K562 (cell line): ENCODE measurements at regions not wholly inside any gene's neighbourhood (a gene's known extent, or its start where the extent isn't known, plus 50 kb on each side); places are given as distances from the start of the nearest gene placed in this dataset.

Source experiments
- CTCF ChIP-seq, 3 experiments: IDR thresholded peaks in 2 of 3; conservative IDR thresholded peaks in 1 of 3; 2 replicates each; pipeline ENCODE4 v1.5.1; 2011 to 2012; ENCODE audit warnings: low read length in 3 of 3, mild to moderate bottlenecking in 3 of 3, control low read depth in 2 of 3, improper control_type of control experiment in 1 of 3, inconsistent platforms in 1 of 3, low read depth in 1 of 3, mixed read lengths in 1 of 3, moderate library complexity in 1 of 3; ENCODE audit not compliant: insufficient read depth in 2 of 3
- DNMT1 ChIP-seq: fragments of 450-650 bp; IDR thresholded peaks from 2 replicates; pipeline ENCODE4 v1.6.1; 2016; ENCODE audit warnings: antibody characterized with exemption, mild to moderate bottlenecking
- HOMEZ ChIP-seq: fragments of 250-450 bp; sonication (Bioruptor Pico); IDR thresholded peaks from 2 replicates; pipeline ENCODE4 v1.4.0; 2020; ENCODE audit warnings: mild to moderate bottlenecking, moderate library complexity
- KLF16 ChIP-seq: IDR thresholded peaks from 2 replicates; pipeline ENCODE4 v1.6.1; 2016; ENCODE audit warnings: antibody characterized with exemption
- POLR2A ChIP-seq: fragments of 450-650 bp; conservative IDR thresholded peaks from 2 replicates; pipeline ENCODE4 v1.6.1; 2016
- SAFB2 ChIP-seq: fragments of 200-400 bp; formaldehyde crosslinking; IDR thresholded peaks from 2 replicates; pipeline ENCODE4 v1.6.1; 2018; ENCODE audit warnings: borderline replicate concordance, low read length, low read depth, moderate library complexity; ENCODE audit not compliant: severe bottlenecking
- SMARCA5 ChIP-seq: fragments of 450-650 bp; IDR thresholded peaks from 2 replicates; pipeline ENCODE4 v1.6.1; 2016
- SREBF1 ChIP-seq: fragments of 150-350 bp; IDR thresholded peaks from 2 replicates; pipeline ENCODE4 v1.6.1; 2014; ENCODE audit warnings: antibody characterized with exemption, low read depth, low read length, borderline replicate concordance

- TF ChIP-seq KLF16 = no peak
- no peak for TF ChIP-seq CTCF (IDR thresholded peaks at IDR 0.05 in 2 of 3, conservative IDR thresholded peaks at IDR 0.05 in 1 of 3; ENCODE audit: insufficient read depth in 2 of 3, low read depth in 1 of 3, low read length in 3 of 3)
- TF ChIP-seq POLR2A = no peak
- TF ChIP-seq SMARCA5 = no peak
- TF ChIP-seq SREBF1 = no peak
- TF ChIP-seq HOMEZ = no peak
- no peak for TF ChIP-seq SAFB2
- no peak for TF ChIP-seq DNMT1
Observed at GRCh38 chr7:153454306-153454705, 597.9 kb upstream of the DPP6 start.
